ENCODE measurements at regions not wholly inside any gene's neighbourhood (a gene's known extent, or its start where the extent isn't known, plus 50 kb on each side); places are given as distances from the start of the nearest gene placed in this dataset.

GRCh38 chr15:66929843-66930402 is 135.5 kb upstream of the SMAD3 start:
- Histone ChIP-seq H3K36me3 (no peaks in the 10 kb centered on the region), H3K4me1 (no peaks in the 10 kb centered on the region), H3K9me3 (no peaks in the 10 kb centered on the region), H3K4me3 (ENCODE audit: low read depth, low read length) (no peak overlapping the region), H3K27me3 (no peaks in the 10 kb centered on the region)
- no peak for TF ChIP-seq CTCF (IDR thresholded peaks at IDR 0.05; ENCODE audit: low read depth, low read length)
- DNase-seq = no peak

GRCh38 chr15:66931768-66932633 is 133.4 kb upstream of the SMAD3 start:
- no peak for TF ChIP-seq CTCF (IDR thresholded peaks at IDR 0.05; ENCODE audit: low read depth, low read length)
- Histone ChIP-seq H3K4me1 (no peaks in the 10 kb centered on the region), H3K27me3 (no peaks in the 10 kb centered on the region), H3K4me3 (ENCODE audit: low read depth, low read length) (no peak overlapping the region), H3K9me3 (no peaks in the 10 kb centered on the region), H3K36me3 (no peaks in the 10 kb centered on the region)
- DNase-seq = no peak

GRCh38 chr15:66932634-66933024 is 132.8 kb upstream of the SMAD3 start:
- H3K9me3 ChIP-seq = no peaks in the 10 kb centered on the region
- H3K4me3 ChIP-seq (ENCODE audit: low read depth, low read length) = no peak overlapping the region
- no peaks in the 10 kb centered on the region for H3K36me3 ChIP-seq

GRCh38 chr15:66933932-66934867 is 131.2 kb upstream of the SMAD3 start:
- Histone ChIP-seq H3K27me3 (no peaks in the 10 kb centered on the region), H3K9me3 (no peaks in the 10 kb centered on the region), H3K4me1 (no peaks in the 10 kb centered on the region), H3K4me3 (ENCODE audit: low read depth, low read length) (no peak overlapping the region), H3K36me3 (no peaks in the 10 kb centered on the region)
- no peak for DNase-seq
- TF ChIP-seq CTCF (IDR thresholded peaks at IDR 0.05; ENCODE audit: low read depth, low read length) = no peak

More at GRCh38 chr15:66932634-66933024, 132.8 kb upstream of the SMAD3 start:
- Histone ChIP-seq H3K27me3 (no peaks in the 10 kb centered on the region), H3K4me1 (no peaks in the 10 kb centered on the region)
- no peak for DNase-seq
- TF ChIP-seq CTCF (IDR thresholded peaks at IDR 0.05; ENCODE audit: low read depth, low read length) = no peak

GRCh38 chr15:66934868-66935520 is 130.4 kb upstream of the SMAD3 start:
- Histone ChIP-seq H3K27me3 (no peaks in the 10 kb centered on the region), H3K4me1 (no peaks in the 10 kb centered on the region), H3K9me3 (no peaks in the 10 kb centered on the region), H3K4me3 (ENCODE audit: low read depth, low read length) (no peak overlapping the region), H3K36me3 (no peaks in the 10 kb centered on the region)
- DNase-seq = no peak
- TF ChIP-seq CTCF (IDR thresholded peaks at IDR 0.05; ENCODE audit: low read depth, low read length) = no peak

Measured in BE2C (cell line).